Hepatocyte (in vitro differentiated cells): ENCODE measurements at regions not wholly inside any gene's neighbourhood (a gene's known extent, or its start where the extent isn't known, plus 50 kb on each side); places are given as distances from the start of the nearest gene placed in this dataset.

Experiments
- CTCF ChIP-seq: fragments of 200-600 bp; sonication (generic); IDR thresholded peaks from 2 replicates; pipeline ENCODE4 v1.5.1; 2016; ENCODE audit warnings: antibody characterized with exemption, mild to moderate bottlenecking; ENCODE audit not compliant: poor library complexity
- EZH2 ChIP-seq: fragments of 200-600 bp; sonication (generic); IDR thresholded peaks from 2 replicates; pipeline ENCODE4 v1.6.1; 2016; ENCODE audit warnings: antibody characterized with exemption, mild to moderate bottlenecking, borderline replicate concordance

- TF ChIP-seq CTCF (no peak), EZH2 (no peak)
Observed at GRCh38 chr14:58737511-58737910, 99.7 kb downstream of the DACT1 start.
